GM21825 (cell line): ENCODE measurements at regions not wholly inside any gene's neighbourhood (a gene's known extent, or its start where the extent isn't known, plus 50 kb on each side); places are given as distances from the start of the nearest gene placed in this dataset.
"Not testable (repeated sequence)": the region's sequence is repeated elsewhere in the genome, so short reads cannot be mapped to it uniquely, and the experiment has no call there.

Source experiments
- ATAC-seq: cut with Tn5 transposase; IDR thresholded peaks from one replicate; pipeline ENCODE4 v1.9.1; 2021; ENCODE audit warnings: mild to moderate bottlenecking, moderate library complexity; ENCODE audit not compliant: unreplicated experiment

GRCh38 chr2:52113338-52113737, 1081.4 kb upstream of the NRXN1 start:
- ATAC-seq: no peak

- ATAC-seq: no peak
Observed at GRCh38 chr2:52112141-52112540, 1080.2 kb upstream of the NRXN1 start.

GRCh38 chr2:52107124-52107523, 1075.2 kb upstream of the NRXN1 start:
- ATAC-seq: no peak

- ATAC-seq: no peak
Observed at GRCh38 chr2:52097071-52097470, 1065.1 kb upstream of the NRXN1 start.

GRCh38 chr2:52084759-52085158, 1052.8 kb upstream of the NRXN1 start:
- no peak for ATAC-seq

- ATAC-seq: no peak
Observed at GRCh38 chr2:52083214-52083613, 1051.3 kb upstream of the NRXN1 start.

- ATAC-seq: no peak
Observed at GRCh38 chr2:52082646-52083045, 1050.7 kb upstream of the NRXN1 start.

- ATAC-seq: no peak
Observed at GRCh38 chr2:52079602-52080001, 1047.7 kb upstream of the NRXN1 start.

GRCh38 chr2:52077159-52077558, 1045.2 kb upstream of the NRXN1 start:
- ATAC-seq: no peak

GRCh38 chr2:52074130-52074719, 1042.3 kb upstream of the NRXN1 start:
- ATAC-seq: no peak

GRCh38 chr2:52072949-52073348, 1041.0 kb upstream of the NRXN1 start:
- no peak for ATAC-seq

GRCh38 chr2:52070665-52071064, 1038.7 kb upstream of the NRXN1 start:
- ATAC-seq: no peak

- no peak for ATAC-seq
Observed at GRCh38 chr2:52064234-52064633, 1032.3 kb upstream of the NRXN1 start.

GRCh38 chr2:52054824-52055223, 1022.9 kb upstream of the NRXN1 start:
- ATAC-seq: no peak

GRCh38 chr2:52036853-52037252, 1004.9 kb upstream of the NRXN1 start:
- no peak for ATAC-seq

GRCh38 chr2:52036024-52036423, 1004.1 kb upstream of the NRXN1 start:
- ATAC-seq: no peak

GRCh38 chr2:52035391-52035790, 1003.5 kb upstream of the NRXN1 start:
- no peak for ATAC-seq

- ATAC-seq: no peak
Observed at GRCh38 chr2:52034706-52035105, 1002.8 kb upstream of the NRXN1 start.

GRCh38 chr2:52022006-52022405, 990.1 kb upstream of the NRXN1 start:
- no peak for ATAC-seq

GRCh38 chr2:52017646-52018235, 985.8 kb upstream of the NRXN1 start:
- ATAC-seq: no peak

GRCh38 chr2:52006821-52007366, 975.0 kb upstream of the NRXN1 start:
- ATAC-seq: not testable (repeated sequence)

- ATAC-seq: no peak
Observed at GRCh38 chr2:52000151-52000855, 968.4 kb upstream of the NRXN1 start.
